Upper lobe of left lung (tissue), 6 donors: ENCODE measurements at regions not wholly inside any gene's neighbourhood (a gene's known extent, or its start where the extent isn't known, plus 50 kb on each side); places are given as distances from the start of the nearest gene placed in this dataset.
"Not testable (repeated sequence)": the region's sequence is repeated elsewhere in the genome, so short reads cannot be mapped to it uniquely, and the experiment has no call there.

Experiments
- ATAC-seq, 2 donors: fragments of 200-7000 bp; cut with Tn5 transposase; one replicate each; pipeline ENCODE4 v1.9.1; 2022; ENCODE audit warnings: mild to moderate bottlenecking in 2 of 2, moderate library complexity in 2 of 2; ENCODE audit not compliant: low FRiP score in 2 of 2
- DNase-seq, 2 donors: peaks; one replicate each; pipeline ENCODE4 v3.0.0-alpha.2; 2019 to 2020
- H3K27ac ChIP-seq, 4 donors: fragments of 200-600 bp; sonication (generic); one replicate each; pipeline ENCODE4 v1.5.1; 2016 to 2019
- H3K27me3 ChIP-seq, 4 donors: fragments of 200-600 bp; sonication (generic); one replicate each; pipeline ENCODE4 v1.5.1; 2017 to 2019
- H3K36me3 ChIP-seq, 4 donors: fragments of 200-600 bp; sonication (generic); one replicate each; pipeline ENCODE4 v1.5.1; 2016 to 2019
- H3K4me1 ChIP-seq, 4 donors: fragments of 200-600 bp; sonication (generic); one replicate each; pipeline ENCODE4 v1.5.1; 2018 to 2019
- H3K4me3 ChIP-seq, 4 donors: fragments of 200-600 bp; sonication (generic); one replicate each; pipeline ENCODE4 v1.5.1; 2017 to 2019; ENCODE audit warnings: mild to moderate bottlenecking in 2 of 4, moderate library complexity in 1 of 4
- H3K9me3 ChIP-seq, 4 donors: fragments of 200-600 bp; sonication (generic); one replicate each; pipeline ENCODE4 v1.5.1; 2018 to 2019
- EP300 ChIP-seq, 4 donors: sonication (generic); formaldehyde crosslinking; IDR thresholded peaks; one replicate each; pipeline ENCODE4 v1.5.1; 2017; ENCODE audit warnings: antibody characterized with exemption in 4 of 4, control low read depth in 2 of 4
- POLR2A ChIP-seq, 4 donors: fragments of 450-650 bp; IDR thresholded peaks; one replicate each; pipeline ENCODE4 v1.5.1; 2016 to 2017; ENCODE audit warnings: antibody characterized with exemption in 4 of 4, mild to moderate bottlenecking in 2 of 4
- POLR2AphosphoS5 ChIP-seq, 2 donors: sonication (generic); formaldehyde crosslinking; IDR thresholded peaks; one replicate each; pipeline ENCODE4 v1.5.1; 2017; ENCODE audit warnings: antibody characterized with exemption in 2 of 2
- WGBS, 2 donors: methylation state at CpG; one replicate each; pipeline ENCODE4 v1.1.5; 2017 to 2018; 5-methylcytosine and 5-hydroxymethylcytosine counted together
- TF ChIP-seq, protein P1 (sequence below), 6 experiments: fragments of 450-650 bp in 4 of 6; fragments of 200-600 bp in 2 of 6; sonication (generic) in 2 of 6; IDR thresholded peaks; one replicate each; pipeline ENCODE4 v1.5.1; 2016 to 2019; ENCODE audit warnings: antibody characterized with exemption in 6 of 6
- donor health status: DM: no; HTN: no; CAD: no; lungs with moderate emphysema.
- donor health status: DM: no; HTN: yes; CAD: no; lungs with severe emphysema.

DNA sequence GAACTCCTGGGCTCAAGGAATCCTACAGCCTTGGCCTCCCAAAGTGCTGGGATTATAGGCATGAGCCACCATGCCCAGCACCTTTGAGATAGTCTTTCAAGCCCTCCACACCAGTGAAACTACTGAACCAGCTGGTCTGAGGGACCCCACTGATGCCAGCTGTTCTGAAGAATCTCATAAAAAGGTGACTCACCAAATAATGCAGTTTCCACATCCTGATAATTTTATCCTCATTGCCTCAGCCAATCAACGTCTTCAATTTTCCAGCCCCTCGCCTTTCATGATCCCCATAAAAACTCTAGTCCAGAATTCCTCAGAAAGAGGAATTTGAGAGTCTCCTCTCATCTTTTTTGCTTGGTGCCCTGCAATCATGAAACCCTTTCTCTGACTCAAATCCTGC lies 1691.6 kb upstream of the LRRTM3 start:
- Histone ChIP-seq H3K27ac (no peak overlapping the region), H3K4me3 (no peak overlapping the region), H3K9me3 (no peaks in the 10 kb centered on the region), H3K36me3 (no peaks in the 10 kb centered on the region), H3K27me3 (no peaks in the 10 kb centered on the region), H3K4me1 (no peaks in the 10 kb centered on the region)
- TF ChIP-seq POLR2A (IDR thresholded peaks at IDR 0.05) (no peak), POLR2AphosphoS5 (IDR thresholded peaks at IDR 0.05) (no peak), EP300 (IDR thresholded peaks at IDR 0.05) (no peak)
- TF ChIP-seq, protein P1, sequence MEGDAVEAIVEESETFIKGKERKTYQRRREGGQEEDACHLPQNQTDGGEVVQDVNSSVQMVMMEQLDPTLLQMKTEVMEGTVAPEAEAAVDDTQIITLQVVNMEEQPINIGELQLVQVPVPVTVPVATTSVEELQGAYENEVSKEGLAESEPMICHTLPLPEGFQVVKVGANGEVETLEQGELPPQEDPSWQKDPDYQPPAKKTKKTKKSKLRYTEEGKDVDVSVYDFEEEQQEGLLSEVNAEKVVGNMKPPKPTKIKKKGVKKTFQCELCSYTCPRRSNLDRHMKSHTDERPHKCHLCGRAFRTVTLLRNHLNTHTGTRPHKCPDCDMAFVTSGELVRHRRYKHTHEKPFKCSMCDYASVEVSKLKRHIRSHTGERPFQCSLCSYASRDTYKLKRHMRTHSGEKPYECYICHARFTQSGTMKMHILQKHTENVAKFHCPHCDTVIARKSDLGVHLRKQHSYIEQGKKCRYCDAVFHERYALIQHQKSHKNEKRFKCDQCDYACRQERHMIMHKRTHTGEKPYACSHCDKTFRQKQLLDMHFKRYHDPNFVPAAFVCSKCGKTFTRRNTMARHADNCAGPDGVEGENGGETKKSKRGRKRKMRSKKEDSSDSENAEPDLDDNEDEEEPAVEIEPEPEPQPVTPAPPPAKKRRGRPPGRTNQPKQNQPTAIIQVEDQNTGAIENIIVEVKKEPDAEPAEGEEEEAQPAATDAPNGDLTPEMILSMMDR (IDR thresholded peaks at IDR 0.05) = no peak
- no peak for ATAC-seq
- WGBS, 2 donors = 88 to 97% methylated on average over 2 of the region's 2 CpGs
- no peak for DNase-seq

DNA sequence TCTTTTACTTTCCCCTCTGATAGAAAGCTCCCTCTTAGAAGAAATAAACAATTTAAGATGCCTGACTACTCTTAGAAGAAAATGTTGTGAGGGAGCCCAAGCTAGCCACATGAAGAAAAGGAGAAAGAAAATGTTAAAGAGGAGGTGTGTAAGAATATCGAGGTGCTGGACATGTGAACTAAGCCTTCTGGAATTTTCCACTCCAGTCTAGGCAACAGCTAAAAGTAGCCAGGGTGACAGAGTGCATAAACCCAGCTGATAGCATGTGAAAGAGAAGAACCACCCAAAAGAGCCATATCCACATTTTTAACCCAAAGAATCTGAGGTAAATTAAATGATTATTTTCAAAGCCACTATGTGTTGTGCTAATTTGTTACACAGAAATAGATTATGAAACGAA lies 1690.6 kb upstream of the LRRTM3 start:
- no peak for ATAC-seq
- H3K9me3 ChIP-seq = no peaks in the 10 kb centered on the region
- no peaks in the 10 kb centered on the region for H3K36me3 ChIP-seq
- TF ChIP-seq POLR2A (IDR thresholded peaks at IDR 0.05) (no peak), POLR2AphosphoS5 (IDR thresholded peaks at IDR 0.05) (no peak), EP300 (IDR thresholded peaks at IDR 0.05) (no peak)
- TF ChIP-seq, protein P1 (IDR thresholded peaks at IDR 0.05) = no peak
- no peaks in the 10 kb centered on the region for H3K27me3 ChIP-seq
- no peak overlapping the region for H3K27ac ChIP-seq
- H3K4me3 ChIP-seq = no peak overlapping the region
- DNase-seq = no peak
- 53 to 58% methylated on average over 2 of the region's 2 CpGs for WGBS, 2 donors
- no peaks in the 10 kb centered on the region for H3K4me1 ChIP-seq

DNA sequence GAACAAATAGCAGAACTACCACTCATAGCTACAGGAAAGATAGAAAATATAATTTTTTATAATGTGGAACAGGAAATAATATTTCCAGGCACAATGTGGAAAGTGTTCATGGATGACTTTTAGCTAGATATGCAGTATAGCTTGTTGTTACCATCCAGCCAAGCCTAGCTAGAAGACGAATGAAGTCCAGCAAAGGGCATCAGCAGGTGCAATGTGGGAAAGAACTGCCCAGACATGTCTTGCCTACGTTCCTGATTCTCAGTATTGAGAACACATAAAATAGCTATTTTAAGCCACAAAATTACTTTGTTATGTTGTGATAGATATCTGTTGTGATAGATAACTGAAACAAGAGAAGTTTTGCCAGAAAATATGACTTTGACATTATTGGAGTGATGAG lies 1690.0 kb upstream of the LRRTM3 start:
- no peak overlapping the region for H3K4me3 ChIP-seq
- H3K36me3 ChIP-seq = no peaks in the 10 kb centered on the region
- no peak for ATAC-seq
- no peak overlapping the region for H3K27ac ChIP-seq
- H3K4me1 ChIP-seq = no peaks in the 10 kb centered on the region
- WGBS, 2 donors = 69 to 75% methylated on average over 2 of the region's 2 CpGs
- no peak for TF ChIP-seq POLR2AphosphoS5 (IDR thresholded peaks at IDR 0.05)
- no peak for TF ChIP-seq POLR2A (IDR thresholded peaks at IDR 0.05)
- TF ChIP-seq EP300 (IDR thresholded peaks at IDR 0.05) = no peak
- TF ChIP-seq, protein P1 (IDR thresholded peaks at IDR 0.05) = no peak
- no peak for DNase-seq
- no peaks in the 10 kb centered on the region for H3K9me3 ChIP-seq
- H3K27me3 ChIP-seq = no peaks in the 10 kb centered on the region

DNA sequence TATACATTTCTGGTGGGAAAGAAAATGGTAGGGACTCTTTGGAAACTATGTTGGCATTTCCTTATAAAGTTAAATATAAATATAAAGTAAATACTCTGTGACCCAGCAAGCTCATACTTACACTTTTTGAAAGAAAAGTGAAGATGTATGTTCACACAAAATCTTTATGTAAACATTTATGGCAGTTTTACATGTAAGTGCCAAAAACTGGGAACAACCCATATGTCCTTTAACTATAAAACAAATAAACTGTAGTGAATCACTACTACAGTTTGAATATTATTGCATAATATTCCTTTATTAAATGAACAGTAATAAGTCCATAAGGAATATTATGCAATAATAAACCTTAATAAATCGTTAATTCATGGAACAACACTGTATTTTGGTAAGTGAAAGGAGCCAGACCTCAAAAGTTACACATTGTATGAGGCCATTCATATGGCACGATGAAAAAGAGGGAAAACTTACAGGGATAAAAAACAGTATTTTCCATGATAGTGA lies 1660.3 kb upstream of the LRRTM3 start:
- TF ChIP-seq POLR2A (IDR thresholded peaks at IDR 0.05) (no peak), EP300 (IDR thresholded peaks at IDR 0.05) (no peak), POLR2AphosphoS5 (IDR thresholded peaks at IDR 0.05) (no peak)
- TF ChIP-seq, protein P1 (IDR thresholded peaks at IDR 0.05) = no peak
- 71 to 89% methylated on average over 2 of the region's 2 CpGs for WGBS, 2 donors
- no peak for ATAC-seq
- Histone ChIP-seq H3K9me3 (no peaks in the 10 kb centered on the region), H3K4me3 (no peak overlapping the region), H3K4me1 (no peaks in the 10 kb centered on the region), H3K36me3 (no peaks in the 10 kb centered on the region), H3K27ac (no peak overlapping the region), H3K27me3 (no peaks in the 10 kb centered on the region)
- DNase-seq = no peak

DNA sequence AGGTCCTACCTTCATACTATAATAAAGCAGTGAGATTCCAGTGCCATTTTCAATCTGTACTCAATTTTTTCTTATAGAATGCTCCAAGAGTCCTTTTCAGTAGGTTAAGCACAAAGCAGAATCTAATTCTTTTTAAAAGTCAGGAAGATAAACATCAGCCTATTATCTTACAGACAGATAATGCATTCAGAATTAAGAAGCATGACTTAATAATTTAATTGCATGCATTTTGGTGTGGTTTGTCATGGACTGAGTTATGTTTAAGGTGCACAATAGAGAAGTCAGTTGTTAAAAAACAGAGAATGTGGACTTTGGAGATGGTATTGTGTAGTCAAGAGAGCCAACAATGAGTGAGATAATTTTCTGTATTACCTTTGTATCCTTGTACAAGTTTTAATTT lies 1656.3 kb upstream of the LRRTM3 start:
- H3K4me1 ChIP-seq, H3K4me3 ChIP-seq, DNase-seq, H3K36me3 ChIP-seq, H3K27me3 ChIP-seq, H3K9me3 ChIP-seq, H3K27ac ChIP-seq, ATAC-seq: not testable (repeated sequence)
